Fibroblast of upper back skin (primary cell): ENCODE measurements at regions not wholly inside any gene's neighbourhood (a gene's known extent, or its start where the extent isn't known, plus 50 kb on each side); places are given as distances from the start of the nearest gene placed in this dataset.
A peak's percentile ranks its signal among the peaks of the same experiment; 100 is the strongest.

ENCODE experiments used
- DNase-seq: peaks from one replicate; pipeline ENCODE4 v3.0.0-alpha.2; 2013

DNA sequence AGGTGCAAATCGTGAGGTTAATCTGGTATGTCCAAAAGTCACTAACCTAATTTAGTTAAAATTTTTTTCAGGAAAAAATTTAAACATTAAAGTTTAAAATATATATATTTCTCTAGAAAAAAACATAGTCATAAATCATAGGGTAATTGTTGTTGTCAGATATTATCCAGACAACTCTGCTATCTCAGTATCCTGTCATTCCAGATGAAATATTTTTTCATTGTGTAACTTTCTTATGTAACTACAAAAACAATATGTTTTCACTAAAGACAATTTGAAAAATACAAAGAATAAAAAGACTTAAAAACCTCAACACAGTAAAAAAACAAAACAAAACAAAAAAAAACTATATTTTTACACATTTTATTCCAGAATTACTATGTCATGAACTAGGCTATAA, 57.6 kb downstream of the TENT5A start:
- DNase-seq, result no peak

DNA sequence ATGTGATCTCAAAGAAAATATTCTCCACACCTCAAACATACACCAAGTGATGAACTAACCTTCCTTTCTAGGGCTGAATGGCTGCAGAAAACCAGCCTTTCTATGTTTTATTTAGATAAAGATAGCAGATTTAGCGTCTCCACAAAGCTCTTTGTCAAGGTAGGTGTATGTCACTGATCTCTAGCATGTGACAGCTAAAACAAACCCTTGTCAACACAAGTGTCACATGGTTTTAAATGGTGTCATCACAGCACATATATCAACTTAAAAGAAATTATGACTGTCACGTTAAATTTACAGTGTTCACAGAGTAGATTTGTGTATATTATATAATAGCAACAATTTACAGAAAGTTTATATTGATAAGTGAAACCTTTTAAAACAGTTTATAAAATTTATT, 58.3 kb downstream of the TENT5A start:
- no peak for DNase-seq

DNA sequence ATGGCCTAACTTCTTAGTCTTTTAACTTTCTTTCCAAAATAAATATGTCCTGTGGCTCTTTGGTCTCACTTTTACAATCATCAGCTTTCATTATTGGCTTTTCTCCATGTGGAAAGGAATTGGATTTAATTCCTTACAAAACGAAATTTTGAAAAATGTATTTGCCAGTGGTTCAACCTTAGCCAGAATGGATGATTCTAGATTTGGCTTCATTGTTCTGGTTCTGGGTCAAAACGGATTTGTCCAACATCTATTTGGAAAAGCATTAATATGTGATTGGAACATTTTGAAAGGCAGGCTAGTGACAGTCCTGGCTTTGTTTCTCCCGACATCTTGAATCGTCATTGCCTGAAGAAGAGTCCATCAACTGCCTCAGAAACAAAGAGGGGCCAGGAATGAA, 59.2 kb downstream of the TENT5A start:
- DNase-seq, result no peak

DNA sequence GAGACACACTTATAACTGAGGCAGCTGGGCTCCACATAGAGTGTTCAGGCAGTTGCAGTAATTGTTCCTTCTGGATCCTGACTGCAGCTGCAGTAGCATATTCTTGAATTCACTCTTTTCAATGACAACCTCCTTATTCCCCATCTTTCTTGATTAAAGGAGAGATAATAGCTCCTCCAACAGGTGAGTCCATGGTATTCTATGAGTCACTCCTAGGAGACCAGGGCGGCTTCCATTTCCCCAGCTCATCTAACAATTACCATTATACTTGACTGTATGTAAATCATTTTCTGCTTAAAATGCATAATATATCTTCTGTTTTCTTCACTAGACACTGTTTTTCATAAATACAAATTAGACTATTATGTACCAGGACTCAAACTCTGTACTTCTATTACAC, 62.4 kb downstream of the TENT5A start:
- no peak for DNase-seq

DNA sequence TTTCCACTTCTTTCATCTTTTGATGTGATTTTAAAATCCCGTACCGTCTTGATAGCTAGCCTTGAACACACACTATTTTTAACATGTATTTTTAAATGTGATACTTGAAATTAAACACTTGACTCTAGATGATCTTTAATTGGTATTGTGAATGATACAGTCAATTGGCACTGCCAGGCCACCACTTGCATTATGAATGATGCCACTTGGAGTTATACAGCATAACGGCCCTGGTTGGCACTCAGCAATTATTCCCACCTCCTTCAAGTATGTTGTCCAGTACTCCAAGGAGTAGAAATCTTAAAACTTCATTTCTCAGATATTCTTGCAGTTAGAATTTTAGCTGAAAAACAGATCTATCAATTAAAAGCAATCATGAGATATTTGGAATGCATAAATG, 62.9 kb downstream of the TENT5A start:
- no peak for DNase-seq

DNA sequence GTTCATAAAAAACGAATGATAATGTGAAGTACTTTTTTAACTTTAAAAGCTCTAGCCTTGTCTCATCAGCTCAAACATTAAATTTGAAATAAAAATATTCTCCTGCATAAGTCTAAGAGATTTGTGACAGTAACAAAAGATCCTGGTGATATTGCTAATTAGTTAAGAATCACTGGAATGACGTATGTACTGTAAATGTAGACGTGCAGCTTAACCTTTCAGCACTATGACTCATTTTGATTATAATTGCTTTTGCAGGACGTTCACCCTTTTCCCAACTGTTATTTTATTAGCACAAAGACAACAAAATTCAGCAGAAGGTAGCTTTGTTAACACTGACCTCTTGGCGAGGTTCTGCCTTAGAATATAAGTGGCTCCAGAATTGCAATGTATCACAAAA, 68.6 kb downstream of the TENT5A start:
- DNase-seq, result peak; percentile 8

DNA sequence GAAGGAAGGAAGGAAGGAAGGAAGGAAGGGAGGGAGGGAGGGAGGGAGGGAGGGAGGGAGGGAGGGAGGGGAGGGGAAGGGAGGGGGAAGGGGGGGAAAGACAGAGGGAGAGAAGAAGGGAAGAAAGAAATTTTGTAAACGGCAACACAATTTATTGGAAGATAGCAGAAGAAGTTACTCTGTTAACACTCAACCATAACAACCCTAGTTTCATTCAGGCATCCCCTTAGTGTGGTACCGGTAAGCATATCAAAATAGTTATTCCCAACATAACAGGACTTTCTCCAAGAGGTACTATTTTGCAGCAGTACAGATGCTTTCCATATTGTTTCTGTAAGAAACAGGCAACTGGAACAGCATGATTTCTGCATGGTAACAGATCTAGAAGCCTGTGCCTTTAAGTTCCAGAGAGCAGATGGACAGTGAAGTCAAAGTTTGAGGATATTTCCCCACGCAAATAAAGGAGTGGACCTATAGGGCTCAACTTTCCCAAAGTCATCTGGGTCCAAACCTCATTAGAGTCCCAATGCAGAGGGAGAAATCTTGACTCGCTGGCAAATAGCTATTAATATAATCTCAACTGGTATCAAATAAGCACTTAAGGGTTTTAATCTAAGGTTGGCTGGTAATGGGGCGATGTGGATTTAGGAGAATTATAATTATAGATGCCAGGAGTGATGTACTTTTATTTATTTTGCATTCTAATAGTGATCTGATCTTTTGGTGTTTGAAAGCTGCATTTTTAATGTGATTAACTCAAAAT, 69.4 kb downstream of the TENT5A start:
- DNase-seq, result no peak

DNA sequence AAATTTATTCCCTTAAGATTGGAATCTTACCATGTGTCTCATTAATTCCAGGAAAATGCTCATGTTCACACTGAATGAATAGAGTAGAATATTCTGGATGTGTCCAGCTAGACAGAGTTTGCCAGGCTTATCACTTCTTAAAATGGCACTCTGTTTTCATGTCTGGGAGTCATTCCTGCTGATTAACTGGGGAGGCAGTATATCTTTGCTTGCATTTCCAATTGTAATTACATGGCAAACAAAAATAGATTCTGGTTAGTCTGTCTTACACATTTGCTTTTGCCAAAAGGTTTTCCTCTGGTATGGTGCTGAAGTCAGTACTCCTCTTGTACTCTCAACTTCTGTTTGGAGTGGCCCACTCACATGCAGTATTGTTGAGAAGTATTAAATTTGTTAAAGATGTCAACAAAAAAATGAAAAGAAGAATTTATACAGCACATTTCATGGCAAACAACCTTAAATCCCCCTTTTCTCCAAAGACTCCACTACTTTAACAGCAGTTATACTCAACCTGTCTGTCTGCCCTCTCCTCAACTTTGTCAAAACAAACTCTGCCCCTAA, 70.2 kb downstream of the TENT5A start:
- DNase-seq, result no peak

DNA sequence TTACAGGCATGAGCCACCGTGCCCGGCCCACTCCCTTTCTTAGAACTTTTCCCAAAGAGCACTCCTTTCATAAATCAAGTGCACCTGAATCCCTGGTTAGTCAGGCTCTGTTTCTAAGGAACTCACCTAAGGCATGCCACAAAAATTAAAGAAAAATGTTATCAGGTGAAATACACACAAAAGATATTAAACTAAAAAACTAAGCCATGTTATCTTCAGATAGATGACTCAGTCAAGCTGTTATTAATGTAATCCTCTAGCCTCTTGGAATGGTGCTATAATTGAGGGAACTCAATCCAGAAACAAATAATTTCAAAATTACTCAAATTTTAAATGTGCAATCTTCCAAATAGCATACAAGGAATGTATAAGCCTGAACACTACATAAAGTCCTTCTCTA, 83.0 kb downstream of the TENT5A start:
- DNase-seq, result no peak

DNA sequence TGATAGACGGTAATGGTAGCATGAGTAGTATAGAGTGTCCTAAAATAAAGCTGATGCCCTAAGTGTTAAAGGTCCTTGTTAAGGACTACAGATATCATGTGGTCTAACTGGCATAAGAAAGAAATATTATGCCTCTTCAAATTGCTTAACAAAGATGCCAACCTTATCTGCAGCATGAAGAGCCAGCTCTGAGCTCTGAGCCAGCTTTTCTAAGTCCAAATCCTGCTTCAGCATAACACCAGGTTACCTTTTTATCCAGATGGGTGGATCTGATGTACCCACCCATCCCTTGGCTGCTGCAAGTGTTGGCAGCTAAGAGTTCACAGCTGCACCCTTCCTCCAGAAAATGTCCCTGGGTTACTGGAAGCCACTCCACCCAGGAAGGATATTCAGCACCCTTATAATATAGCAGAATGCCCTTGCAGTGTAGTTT, 83.8 kb downstream of the TENT5A start:
- no peak for DNase-seq

DNA sequence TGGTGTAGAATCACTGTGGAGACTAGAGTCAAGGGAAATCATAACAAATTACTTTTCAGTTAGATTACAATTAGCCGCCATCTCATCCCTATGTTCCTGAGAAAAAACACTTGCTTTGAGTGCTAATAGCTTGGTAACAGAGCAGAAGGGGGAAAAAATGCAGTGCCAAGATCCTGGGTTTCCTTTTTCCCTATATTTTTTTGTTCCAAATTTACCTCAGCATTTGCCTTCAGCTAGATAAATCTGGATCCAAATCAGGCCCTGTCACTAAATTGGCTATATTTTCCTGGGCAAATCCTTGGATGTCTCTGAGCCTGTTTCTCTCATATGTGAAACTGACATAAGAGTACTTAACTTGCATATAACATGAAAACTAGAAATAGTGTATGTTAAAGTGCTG, 86.0 kb downstream of the TENT5A start:
- no peak for DNase-seq

DNA sequence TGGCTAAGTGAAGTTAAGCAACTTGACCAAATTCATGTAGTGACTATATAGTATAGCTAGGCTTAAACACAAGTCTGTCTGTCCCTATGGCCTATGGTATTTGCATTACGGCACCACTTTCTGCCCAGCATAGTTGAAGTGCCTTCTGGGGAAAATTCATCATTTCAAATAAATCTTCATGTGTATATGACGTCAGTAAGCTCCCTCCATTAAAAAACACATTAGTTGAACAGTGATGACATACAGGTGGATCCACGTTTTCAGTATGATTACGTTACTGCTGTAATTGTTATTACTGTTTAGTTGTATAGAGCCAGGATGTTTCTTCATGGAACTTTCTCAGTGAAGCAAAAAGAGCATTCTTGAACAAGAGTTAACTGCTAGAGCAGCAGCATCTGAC, 96.2 kb downstream of the TENT5A start:
- no peak for DNase-seq

DNA sequence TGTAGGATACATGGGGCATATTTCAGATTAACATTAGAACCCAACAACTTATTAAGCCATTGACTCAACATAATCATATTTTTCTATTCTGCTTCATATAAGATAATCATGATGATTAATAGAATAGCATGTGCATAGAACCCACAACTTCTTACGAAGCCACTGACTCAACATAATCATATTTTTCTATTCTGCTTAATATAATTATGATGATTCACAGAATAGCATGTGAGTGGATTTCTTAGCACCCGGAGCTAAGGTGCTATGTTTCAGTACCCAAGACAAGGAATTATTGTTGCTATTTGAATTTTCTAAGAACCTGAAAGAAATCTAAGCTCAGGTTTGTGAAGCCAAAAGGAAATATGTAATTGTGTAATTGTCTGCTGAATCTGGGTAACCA, 96.8 kb downstream of the TENT5A start:
- peak; percentile 7 for DNase-seq

DNA sequence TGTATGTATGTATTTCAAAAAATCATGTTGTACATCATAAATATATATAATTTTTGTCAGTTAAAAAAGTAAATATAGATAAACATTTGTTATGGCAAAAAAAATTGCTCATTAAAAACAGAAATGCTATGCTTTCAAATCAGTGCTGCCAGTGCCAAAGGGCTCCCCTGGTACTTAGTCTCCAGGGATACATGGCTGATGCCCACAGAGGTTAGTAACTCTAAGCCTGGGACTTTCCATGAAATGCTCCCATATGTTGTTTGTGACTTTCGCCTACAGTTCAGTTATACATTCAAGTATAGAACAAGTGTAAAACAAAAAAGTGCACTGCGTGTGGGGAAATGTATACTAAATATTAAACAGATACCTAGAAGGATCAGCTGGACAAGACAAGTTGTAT, 104.0 kb downstream of the TENT5A start:
- no peak for DNase-seq

DNA sequence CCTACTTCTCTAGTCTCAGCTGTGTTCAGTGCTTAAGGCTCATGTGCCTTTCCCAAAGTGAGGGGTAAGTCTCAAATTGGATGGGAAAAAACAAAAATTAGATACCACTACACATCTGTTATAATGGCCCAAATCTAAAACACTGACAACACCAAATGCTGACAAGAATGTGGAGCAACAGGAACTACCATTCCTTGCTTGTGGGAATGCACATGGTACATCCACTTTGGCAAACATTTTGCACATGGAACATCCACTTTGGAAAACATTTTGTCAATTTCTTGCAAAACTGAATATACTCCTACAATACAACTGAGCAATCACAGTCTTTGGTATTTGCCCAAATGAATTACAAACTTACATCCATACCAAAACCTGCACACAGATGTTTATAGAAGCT, 109.3 kb downstream of the TENT5A start:
- DNase-seq, result no peak

DNA sequence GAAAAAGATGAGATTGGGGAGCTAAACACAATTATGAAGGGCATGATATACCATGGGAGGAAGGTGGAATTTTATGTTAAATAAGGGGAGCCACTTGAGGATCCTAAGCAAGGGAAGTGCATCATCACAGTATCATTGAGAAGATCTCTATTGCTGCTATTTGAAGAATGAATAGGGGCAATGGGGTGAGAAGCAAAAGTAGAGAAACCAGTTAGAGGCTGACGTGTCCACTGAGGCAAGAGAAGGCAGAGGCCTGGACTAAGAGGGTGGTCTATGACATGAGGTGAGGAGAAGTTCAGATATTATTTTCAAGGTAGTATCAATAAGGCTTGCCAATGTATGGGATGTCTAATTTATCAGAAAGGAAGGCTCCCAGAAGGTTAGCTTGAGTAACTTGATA, 111.6 kb downstream of the TENT5A start:
- no peak for DNase-seq

DNA sequence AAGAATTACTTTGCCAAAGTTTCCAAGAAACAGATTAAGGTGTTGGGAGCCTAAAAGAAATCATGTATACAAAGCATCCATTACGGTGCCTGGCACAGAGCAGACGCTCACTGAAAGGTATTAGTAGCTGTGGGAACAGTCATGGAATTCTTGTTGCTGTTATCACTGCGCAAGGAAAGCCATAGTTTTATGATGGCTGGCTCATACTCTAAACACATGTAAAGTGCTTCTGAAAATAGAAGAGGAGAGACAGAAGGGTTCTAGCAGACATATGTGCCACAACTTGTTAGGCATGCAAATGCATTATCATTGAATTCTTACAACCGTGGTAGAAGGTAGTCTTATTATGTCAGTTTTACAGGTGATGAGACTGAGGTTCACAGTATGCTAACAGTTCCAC, 112.4 kb downstream of the TENT5A start:
- DNase-seq, result no peak

DNA sequence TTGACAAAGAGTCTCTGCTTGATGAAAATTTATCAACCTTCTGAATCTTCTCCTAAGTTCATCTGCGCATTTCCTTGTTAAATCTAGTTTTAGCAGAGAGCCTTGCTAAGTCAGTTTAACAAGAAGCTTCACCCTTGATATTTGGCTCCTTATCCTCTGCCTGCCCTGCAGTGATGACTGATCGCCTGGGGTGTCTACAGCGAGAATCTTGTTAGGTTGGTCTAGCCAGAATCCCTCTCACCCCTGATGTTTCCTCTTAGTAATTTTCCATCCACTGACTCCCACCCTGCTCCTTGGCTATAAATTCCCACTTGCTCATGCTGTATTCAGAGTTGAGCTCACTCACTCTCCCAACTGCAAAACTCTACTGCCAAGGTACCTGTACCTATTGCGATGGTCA, 114.1 kb downstream of the TENT5A start:
- no peak for DNase-seq

DNA sequence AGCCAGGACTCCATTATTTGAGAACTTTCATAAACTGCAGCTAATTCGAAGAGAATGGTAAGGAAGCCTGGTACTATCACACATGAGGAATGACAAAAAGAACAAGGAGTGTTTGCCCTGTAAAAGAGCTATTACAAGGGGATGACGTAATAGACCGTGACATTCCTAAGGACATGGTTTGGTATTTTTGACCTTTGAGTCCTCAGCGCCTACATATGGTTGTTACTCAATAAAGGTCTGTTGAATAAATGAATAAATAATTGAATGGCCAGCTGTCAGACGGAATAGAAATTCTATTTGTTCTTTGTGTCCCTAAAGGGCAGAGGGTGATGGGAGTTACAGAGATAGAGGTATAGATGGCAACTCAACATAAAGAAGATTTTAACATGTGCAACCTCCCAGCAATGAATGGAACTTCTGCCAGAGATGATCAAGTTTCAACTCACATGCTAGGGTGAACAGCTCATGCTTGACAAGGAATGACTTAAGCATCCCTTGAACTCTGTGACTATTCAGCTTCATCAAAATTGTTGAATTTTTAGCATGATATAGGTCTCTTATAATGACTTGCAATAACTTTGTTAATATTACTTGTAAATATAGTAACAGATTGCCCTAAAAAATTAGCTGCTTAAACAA, 115.4 kb downstream of the TENT5A start:
- DNase-seq, result no peak

DNA sequence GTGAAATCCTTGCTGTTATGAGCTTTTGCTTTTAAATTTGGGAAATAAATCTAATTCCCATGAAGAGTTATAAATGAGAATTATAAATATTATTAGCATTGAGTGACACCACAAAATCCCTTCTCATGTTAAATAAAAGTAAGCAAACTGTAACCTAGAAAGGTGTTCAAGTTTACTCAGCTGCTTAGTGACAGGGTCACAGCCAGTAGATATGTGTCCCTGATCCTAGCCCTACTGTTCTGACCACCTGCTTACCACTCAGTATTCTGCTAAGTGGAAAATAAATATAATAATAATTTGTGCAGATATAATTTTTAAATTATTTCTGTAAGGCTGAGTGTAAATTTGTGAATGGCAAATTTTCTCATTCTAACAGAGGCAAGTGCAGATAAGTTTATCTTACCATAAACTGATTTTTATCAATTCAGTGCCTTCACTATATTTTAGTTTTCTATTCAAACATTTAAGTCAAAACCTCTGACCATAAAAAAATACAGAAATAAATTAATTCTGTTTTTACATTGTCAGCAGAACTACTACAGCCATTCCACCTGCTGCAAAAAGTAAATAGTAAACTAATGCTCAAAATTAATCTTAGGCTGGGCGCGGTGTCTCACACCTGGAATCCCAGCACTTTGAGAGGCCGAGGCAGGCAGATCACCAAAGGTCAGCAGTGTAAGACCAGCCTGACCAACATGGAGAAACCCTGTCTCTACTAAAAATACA, 118.2 kb downstream of the TENT5A start:
- no peak for DNase-seq

DNA sequence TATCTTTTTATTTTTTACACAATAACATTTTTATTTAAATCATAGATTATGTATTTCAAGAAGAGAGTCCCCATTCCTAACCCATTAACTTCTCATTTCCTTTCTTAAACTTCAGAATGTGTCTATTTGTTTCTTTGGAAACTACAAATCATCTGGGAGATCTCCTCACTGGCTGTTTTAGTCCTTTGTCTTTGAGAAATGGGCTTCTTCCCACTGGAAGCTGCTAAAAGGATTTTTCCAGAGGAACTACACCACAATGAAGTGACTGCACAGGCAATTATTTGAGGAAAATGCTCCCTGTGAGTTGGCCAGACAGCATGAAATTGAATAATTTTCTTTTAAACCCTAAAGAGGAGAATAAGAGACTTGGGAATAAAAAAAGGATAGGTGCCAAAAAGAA, 119.1 kb downstream of the TENT5A start:
- DNase-seq, result no peak

DNA sequence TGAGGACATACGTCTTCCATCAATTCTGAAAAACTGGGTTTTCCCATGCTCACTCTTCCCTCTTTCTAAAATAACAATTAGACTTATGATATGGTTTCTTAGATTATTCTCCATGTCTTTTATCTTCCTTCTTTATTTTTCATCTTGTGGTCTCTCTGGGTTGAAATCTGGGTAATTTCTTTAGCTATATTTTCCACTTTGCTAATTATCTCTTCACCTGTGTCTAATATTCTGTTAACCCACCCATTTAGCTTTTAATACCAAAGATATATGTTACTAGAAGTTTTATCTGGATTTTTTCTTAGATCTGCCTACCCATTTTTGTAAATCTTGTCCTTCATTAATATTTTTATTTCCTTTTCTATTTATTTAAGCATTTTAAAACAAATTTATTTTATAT, 121.8 kb downstream of the TENT5A start:
- DNase-seq, result no peak

DNA sequence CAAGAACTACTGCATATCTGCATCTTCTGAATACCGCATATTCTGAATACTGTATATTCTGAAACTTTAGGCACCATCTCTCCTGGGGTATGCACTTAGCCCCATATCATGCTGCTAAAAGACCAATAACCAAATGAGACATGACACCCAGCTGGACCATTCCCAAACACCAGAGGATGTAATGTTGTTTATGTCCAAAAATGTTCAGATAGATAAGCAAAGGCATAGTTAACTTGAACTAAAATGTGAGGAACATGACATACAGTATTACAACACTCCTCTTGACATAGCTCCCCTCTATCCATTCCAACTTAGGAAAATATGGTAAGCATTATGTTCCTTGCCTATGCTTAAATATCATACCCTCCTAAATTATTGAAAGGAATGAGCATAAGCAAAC, 127.3 kb downstream of the TENT5A start:
- no peak for DNase-seq

DNA sequence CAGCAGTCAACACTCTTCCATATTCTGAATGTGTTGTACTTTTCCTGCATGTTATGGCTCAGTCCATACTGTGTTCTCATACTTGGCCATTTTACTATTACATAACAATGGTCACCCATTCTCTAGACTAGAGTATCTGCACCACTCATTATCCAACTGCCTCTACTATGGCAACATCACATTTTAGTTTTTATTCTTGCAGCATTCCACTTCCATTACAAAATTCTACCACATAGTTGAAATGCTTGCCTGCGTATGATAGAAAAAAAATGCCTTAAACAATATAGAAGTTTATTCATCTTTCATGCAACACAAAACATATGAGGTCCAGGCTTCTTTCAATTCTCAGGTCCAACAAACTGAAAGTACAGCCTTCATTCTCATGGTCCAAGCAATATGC, 128.0 kb downstream of the TENT5A start:
- peak; percentile 28 for DNase-seq
